Fibroblast of skin of abdomen (primary cell): ENCODE measurements at regions not wholly inside any gene's neighbourhood (a gene's known extent, or its start where the extent isn't known, plus 50 kb on each side); places are given as distances from the start of the nearest gene placed in this dataset.

Experiments used
- DNase-seq: peaks from one replicate; pipeline ENCODE4 v3.0.0-alpha.2; 2013

- DNase-seq: peak; percentile 18
These were observed 420.2 kb upstream of the TBX3 start for GRCh38 chr12:115103884-115104883.

- DNase-seq: no peak
These were observed 418.5 kb upstream of the TBX3 start for GRCh38 chr12:115102450-115102849.

DNA sequence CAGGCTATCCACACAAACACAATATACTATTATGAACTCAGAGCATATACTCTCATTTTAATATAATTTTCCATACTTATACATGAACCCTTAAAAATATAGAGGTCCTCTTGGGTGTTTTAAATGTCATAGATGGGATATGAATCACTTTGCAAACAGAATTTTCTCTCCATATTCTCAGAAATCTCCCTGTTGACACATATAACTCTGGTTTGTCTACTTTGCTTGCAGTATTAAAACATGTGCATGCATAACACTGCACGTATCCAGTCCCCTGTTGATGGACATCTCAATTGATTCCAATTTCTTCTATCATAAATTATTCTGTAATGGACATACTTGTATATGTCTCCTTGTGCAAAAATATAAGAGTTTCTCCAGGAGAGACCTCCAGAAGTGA is 417.5 kb upstream of the TBX3 start:
- no peak for DNase-seq

DNA sequence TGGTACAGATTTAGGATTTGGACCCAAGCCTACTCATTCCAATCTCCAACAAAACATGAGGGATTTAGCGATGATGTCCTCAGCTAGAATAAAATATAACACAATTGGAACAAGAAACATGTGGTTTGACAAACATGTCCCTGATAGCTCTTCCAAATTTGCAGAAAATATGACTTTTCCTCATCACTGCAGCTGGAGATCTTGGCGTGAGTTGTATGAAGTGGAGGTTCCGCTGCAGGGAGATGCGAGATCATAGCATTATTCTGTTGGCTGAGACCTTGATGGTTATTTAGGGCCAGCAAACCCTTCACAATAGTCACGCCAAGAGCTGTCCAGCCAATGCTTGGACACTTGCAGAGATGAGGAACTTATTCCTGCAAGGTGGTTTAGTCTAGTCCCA is 413.4 kb upstream of the TBX3 start:
- no peak for DNase-seq

DNA sequence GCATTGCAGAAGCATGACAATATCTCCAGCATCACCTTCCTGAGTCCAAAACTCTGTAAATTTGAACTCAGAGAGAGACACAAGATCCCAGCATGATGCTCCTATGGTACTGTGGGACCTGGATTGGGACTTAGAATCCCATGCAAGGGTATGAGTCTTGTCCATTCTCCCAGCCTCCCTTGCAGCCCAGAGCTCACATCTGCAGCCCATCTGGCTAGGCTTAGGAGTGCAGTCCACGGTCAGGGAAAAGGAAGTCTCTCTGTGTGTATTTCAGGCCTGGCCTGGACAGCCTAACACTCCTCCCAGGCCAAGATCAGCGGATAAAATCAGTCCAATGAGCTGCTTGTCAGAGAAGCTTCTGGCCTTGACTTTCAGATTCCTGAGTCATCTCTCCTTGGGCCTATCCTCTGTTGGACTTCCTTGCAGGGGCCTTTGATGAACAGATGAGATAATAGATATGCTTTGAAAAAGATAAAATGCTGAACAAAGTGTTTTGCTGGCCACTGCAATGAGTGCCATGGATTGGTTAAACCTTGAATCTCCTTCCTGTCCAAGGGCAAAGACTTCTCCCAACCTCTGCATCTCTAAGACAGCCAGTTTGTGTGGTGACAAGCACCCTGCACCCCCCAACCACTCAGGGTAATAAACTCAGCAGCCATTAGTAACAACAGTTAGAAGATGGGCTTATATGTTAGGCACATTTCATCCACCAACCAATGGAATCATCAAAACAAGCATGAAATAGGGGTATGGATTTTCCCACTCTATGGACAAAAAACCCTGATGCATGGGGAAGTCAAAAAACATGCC is 412.8 kb upstream of the TBX3 start:
- peak; percentile 35 for DNase-seq

DNA sequence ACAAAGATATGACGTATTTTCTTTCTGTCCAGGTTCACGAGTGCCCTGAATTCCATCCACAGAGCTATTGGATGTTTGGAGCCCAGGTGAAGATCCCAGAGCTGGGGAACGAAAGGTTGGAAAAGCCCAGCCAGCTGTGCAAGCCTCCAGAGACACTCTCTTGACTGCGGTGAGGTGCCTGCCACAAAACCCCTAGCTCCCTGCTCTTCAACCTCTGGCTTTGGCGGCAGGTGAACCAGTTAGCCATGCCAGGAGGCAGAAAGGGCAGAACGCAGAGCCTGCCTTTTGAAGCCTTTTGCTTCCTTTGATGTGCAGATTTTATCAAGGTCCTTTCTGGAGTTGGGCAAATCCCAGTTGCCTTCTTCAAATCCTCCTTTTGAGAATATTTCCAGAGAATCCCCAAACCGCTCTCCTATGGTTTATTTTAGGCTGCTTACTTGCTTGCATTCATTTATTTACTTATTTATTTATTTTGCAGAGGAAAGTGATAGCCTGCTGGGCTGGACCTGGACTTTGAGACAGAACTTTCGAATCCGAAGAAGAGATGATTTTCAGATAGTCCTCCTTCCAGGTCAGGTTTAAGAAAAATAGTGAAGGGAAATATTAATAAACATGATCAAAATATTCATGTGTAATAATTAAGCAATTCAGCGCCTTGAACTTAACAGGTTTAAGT is 411.2 kb upstream of the TBX3 start:
- no peak for DNase-seq

DNA sequence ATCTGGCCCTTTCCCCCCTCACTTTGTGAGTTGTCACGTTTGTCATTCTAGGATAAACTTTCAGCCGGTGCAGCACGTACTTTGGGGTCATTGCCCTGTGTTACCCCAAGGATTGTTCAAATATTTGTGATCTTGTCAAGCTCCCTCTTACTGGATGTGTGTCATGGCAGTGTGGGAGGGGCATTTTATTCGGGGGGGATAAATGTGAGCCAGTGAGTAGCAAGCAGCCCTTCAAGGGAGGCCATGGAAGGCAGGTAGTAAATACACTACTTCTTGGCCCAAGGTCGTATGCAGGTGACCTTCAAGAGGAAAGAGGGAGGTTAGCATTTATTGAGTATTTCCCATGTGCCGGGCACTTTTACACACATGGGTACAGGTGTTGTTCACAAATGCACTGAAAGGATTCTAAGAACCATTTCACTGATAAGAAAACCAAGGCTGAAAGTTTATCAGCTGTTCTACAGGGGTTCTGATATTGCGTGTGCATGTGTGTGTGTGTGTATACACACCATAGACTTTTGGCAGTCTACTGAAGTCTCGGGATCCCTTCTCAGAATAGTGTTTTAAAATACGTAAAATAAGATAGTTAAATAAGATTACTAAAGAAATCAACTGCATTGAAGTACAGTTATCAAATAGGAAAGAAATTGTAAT is 410.3 kb upstream of the TBX3 start:
- no peak for DNase-seq

- DNase-seq: no peak
These were observed 409.3 kb upstream of the TBX3 start for GRCh38 chr12:115093261-115093660.

GRCh38 chr12:115090783-115091182 is 406.8 kb upstream of the TBX3 start:
- DNase-seq: no peak

DNA sequence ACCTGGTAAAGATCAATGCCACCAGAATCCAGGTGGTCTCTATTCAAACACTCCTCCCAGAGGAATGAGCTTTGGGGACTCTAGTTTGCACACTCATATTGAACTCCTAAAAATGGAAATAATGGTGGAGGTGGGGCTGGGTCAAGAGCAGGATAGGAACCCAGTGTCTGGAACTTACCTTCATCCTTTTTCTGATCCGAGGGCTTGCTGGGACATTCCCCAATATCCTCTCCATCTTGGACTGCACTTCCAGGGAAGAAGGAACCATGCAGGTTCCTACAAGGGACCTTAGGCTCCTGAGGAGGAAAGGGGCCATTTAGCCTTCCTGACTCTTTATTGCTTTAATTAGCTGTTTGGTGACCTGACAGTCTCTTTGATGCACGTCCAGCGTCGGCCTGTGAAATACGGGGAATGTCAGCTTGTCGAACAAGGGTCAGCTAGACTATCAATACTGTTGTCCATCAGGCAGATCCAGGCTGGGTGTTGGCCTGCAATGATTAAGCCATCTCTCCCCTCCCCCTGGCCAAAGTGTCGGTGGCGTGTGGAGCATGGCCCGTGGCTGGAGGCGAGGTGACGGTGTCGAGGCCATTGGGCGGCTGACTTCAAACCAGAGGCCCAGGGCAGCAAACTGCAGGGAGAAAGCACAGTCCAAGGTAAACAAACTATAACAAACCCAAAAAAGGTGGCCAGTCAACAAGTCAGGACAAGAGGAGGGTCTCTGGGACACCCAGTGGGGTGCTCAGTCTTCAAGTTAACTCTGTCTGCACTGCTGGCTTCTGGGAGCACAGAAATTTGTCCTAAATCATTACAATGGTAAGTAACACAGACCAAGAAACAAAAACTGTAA is 405.2 kb upstream of the TBX3 start:
- no peak for DNase-seq

DNA sequence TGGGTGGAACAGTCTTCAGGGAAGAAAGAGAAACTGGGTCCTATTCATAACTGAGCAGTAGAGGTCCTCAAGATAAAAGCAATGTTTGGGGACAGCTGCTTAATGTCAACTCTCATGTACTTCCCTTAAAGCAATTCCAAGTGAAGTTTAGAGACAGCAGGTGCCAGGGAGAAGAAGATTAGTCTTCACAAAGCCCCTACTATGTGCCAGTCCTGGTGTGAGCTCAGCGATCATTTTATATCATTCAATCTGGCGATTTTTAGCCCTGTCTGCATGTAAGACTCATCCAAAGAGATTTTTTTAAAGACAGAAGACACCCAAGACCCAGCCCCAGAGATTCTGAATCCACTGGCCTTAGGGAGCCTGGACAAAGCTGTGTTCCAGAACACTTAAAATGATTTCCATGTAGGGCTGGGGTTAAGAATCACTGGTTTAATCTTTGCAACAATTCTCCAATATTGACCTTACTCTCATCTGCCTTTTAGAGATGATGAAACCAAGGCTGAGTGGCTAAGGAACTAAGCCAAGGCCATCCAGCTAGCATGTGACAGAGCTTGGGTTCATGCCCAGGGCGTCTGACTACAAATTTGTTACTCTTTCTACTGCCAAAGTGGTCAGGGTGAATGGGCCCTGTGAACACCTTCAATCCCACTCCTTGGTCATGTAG is 404.5 kb upstream of the TBX3 start:
- no peak for DNase-seq

DNA sequence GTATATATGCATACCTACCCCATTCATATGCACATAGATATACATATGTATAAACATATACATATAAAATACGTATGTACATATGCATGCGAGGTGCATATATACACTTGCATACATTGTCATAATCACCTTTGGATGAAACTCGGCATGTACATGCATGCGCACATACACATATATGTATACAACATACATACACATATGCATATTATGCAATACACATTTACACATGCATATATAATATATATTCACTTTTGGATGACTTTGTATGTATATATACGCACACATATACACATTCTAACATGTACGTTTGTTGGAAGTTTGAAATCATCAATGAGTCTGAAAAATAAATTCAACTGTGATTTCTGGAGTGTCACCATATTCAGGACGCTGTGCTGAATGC is 401.6 kb upstream of the TBX3 start:
- no peak for DNase-seq

GRCh38 chr12:115079760-115080159 is 395.8 kb upstream of the TBX3 start:
- no peak for DNase-seq

GRCh38 chr12:115078990-115079389 is 395.0 kb upstream of the TBX3 start:
- DNase-seq: no peak

- no peak for DNase-seq
These were observed 394.4 kb upstream of the TBX3 start for GRCh38 chr12:115078334-115078733.

DNA sequence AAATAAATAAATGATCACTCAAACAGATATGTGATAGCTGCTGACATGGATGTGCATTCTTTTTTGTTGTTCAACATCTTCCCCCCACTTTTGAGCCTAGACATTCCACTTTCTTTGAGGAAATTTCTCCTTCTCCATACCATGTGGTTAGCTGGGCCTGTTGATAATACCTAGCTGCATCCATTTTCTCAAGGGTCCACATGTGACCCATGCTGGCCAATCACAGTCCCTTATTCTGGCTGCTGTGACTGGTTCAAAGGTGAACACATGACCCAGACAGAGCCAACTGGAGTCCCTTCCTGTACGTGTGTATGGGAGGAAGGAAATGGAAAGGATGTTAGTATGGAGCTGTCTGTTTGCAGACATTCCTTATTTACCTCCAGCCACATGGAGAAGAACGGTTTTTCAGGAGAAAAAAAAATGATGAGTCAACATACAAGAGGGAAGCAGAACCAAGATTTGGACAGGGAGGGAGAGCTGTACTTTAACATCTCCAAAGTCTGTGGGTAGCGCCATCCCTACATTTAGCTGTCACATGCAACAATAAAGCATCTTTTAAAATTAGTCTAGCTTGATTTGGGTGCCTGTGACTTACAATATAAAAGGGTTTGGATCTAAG is 391.7 kb upstream of the TBX3 start:
- DNase-seq: peak; percentile 3

- peak; percentile 53 for DNase-seq
These were observed 390.6 kb upstream of the TBX3 start for GRCh38 chr12:115074617-115075016.

DNA sequence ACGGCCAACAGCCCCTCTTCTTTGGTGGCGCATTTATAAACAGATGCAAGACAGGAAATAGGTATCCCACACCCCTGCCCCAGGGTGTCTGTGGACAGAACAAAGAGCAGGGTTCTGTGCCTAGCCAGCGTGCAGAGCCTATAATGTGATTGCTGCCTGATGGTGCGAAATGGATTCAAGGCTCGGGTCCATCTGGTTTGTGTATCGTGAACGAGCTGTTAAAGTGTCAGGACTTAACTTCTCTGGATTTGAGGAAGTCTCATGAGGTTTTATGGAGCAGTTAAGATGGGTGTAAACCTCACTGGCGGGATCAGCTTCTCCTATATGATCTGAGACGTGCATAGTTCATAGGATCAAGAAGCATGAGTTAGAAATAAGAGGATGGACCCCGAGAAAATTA is 388.7 kb upstream of the TBX3 start:
- no peak for DNase-seq

DNA sequence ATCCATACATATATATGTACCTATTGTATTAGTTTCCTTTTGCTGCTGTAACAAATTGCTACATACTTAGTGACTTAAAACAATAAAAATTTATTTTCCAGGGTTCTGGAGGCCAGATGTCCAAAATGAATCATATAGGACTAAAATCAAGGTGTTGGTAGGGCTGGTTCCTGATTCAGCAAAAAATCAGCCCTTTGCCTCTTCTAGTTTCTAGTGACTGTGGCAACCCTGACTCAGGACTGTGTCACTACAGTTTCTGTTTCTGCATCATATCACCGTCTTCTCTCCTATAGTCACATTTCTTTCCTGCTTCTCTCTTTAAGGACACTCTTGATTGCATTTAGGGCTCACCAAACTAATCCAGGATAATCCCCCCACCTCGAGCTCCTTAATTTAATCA is 386.3 kb upstream of the TBX3 start:
- peak; percentile 7 for DNase-seq

- no peak for DNase-seq
These were observed 380.3 kb upstream of the TBX3 start for GRCh38 chr12:115064296-115064695.
